HFFc6 (cell line): ENCODE measurements at regions not wholly inside any gene's neighbourhood (a gene's known extent, or its start where the extent isn't known, plus 50 kb on each side); places are given as distances from the start of the nearest gene placed in this dataset.

Experiments used
- DNase-seq: peaks from one replicate; pipeline ENCODE4 v3.0.0-alpha.2; 2018
- H3K27ac Mint-ChIP-seq: 2 replicates; pipeline ENCODE4 v1.8.0; 2020; ENCODE audit warnings: mild to moderate bottlenecking, mixed read lengths
- H3K27me3 Mint-ChIP-seq: 2 replicates; pipeline ENCODE4 v1.8.0; 2021; ENCODE audit warnings: mild to moderate bottlenecking, moderate library complexity, mixed read lengths; ENCODE audit not compliant: insufficient read depth
- H3K36me3 Mint-ChIP-seq: 2 replicates; pipeline ENCODE4 v1.8.0; 2021; ENCODE audit warnings: low read depth, mixed read lengths
- H3K4me1 Mint-ChIP-seq: 2 replicates; pipeline ENCODE4 v1.8.0; 2020; ENCODE audit warnings: low read depth, mixed read lengths
- H3K4me3 Mint-ChIP-seq: 2 replicates; pipeline ENCODE4 v1.8.0; 2020; ENCODE audit warnings: mild to moderate bottlenecking, moderate library complexity, mixed read lengths
- H3K9me3 Mint-ChIP-seq: 2 replicates; pipeline ENCODE4 v1.8.0; 2020; ENCODE audit warnings: mild to moderate bottlenecking, mixed read lengths
- CTCF ChIP-seq: fragments of 200-600 bp; sonication (generic); IDR thresholded peaks from 2 replicates; pipeline ENCODE4 v1.5.0; 2021; ENCODE audit warnings: antibody characterized with exemption, mild to moderate bottlenecking

DNA sequence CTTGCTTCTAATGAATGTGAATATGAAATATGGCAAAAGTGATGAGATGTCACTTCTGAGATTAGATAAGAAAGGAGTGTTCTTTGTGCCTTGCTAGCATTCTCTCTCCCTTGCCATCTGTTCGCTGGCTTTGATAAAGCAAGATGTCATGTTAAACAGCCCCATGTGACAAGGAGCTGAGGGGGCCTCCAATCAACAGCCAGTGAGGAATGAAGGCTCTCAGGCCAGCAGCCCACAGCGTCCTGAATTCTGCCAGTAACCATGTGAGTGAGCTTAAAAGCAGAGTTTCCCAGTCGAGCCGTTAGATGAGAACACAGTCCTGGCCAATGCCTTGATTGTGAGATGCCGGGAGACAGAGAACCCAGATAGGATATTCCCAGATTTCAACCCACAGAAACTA lies 198.8 kb downstream of the IRS1 start:
- Mint-ChIP-seq H3K36me3 (no peaks in the 10 kb centered on the region), H3K4me3 (no peak overlapping the region), H3K9me3 (no peaks in the 10 kb centered on the region), H3K27me3 (no peaks in the 10 kb centered on the region; the same call in 1 of the 2 replicates), H3K4me1 (peaks cover 30% of the 10 kb centered on the region), H3K27ac (no peak overlapping the region)
- no peak for DNase-seq
- no peak for TF ChIP-seq CTCF

DNA sequence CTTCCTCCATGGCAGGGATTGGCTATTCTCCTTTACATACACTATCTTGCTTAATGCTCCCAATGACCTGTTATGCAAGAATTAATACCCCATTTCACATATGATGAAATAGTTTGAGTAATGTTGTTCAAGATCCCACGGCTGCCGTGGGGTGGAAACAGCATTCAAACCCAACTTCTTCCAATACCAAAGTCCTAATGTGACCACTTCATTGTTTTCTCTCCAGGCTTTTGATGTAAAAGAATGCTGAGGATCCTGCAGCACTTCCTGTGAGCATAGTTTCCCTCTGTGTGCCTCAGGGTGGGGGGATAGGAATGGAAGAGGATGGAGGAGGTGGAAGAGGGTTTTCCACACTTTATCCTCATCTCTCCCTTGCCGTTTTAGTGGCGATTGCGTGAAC lies 199.4 kb downstream of the IRS1 start:
- peaks cover 1% of the 10 kb centered on the region; the same call in 1 of the 2 replicates for H3K36me3 Mint-ChIP-seq
- no peak for DNase-seq

DNA sequence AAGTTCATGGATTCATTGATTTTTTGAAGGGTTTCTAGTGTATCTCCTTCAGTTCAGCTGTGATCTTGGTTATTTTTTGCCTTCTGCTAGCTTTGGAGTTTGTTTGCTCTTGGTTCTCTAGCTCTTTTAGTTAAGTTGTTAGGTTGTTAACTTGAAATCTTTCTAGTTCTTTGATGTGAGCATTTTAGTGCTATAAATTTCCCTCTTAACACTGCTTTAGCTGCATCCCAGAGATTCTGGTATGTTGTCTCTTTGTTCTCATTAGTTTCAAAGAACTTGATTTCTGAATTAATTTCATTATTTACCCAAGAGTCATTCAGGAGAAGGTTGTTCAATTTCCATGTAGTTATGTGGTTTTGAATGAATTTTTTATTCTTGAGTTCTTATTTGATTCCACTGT lies 210.6 kb downstream of the IRS1 start:
- TF ChIP-seq CTCF, result no peak
- DNase-seq, result no peak
- Mint-ChIP-seq H3K36me3 (peaks cover 5% of the 10 kb centered on the region; the same call in 1 of the 2 replicates), H3K4me3 (no peak overlapping the region), H3K9me3 (no peaks in the 10 kb centered on the region), H3K27ac (no peak overlapping the region), H3K4me1 (peaks cover 20% of the 10 kb centered on the region), H3K27me3 (no peaks in the 10 kb centered on the region)

More for the DNA sequence above, 199.4 kb downstream of the IRS1 start:
- H3K27me3 Mint-ChIP-seq, result no peaks in the 10 kb centered on the region; the same call in 1 of the 2 replicates
- H3K9me3 Mint-ChIP-seq, result no peaks in the 10 kb centered on the region
- no peak overlapping the region for H3K4me3 Mint-ChIP-seq
- peaks cover 30% of the 10 kb centered on the region for H3K4me1 Mint-ChIP-seq
- H3K27ac Mint-ChIP-seq, result no peak overlapping the region
- TF ChIP-seq CTCF, result no peak

GRCh38 chr2:226585130-226585561 lies 214.5 kb downstream of the IRS1 start:
- H3K36me3 Mint-ChIP-seq, result peaks cover 19% of the 10 kb centered on the region
- peaks cover 7% of the 10 kb centered on the region for H3K9me3 Mint-ChIP-seq
- TF ChIP-seq CTCF, result no peak
- no peak for DNase-seq
- H3K4me3 Mint-ChIP-seq, result no peak overlapping the region
- no peaks in the 10 kb centered on the region for H3K27me3 Mint-ChIP-seq
- no peak overlapping the region; the same call in 1 of the 2 replicates for H3K27ac Mint-ChIP-seq
- peaks cover 59% of the 10 kb centered on the region for H3K4me1 Mint-ChIP-seq

GRCh38 chr2:226584518-226585055 lies 215.0 kb downstream of the IRS1 start:
- peaks cover 9% of the 10 kb centered on the region for H3K9me3 Mint-ChIP-seq
- no peaks in the 10 kb centered on the region for H3K27me3 Mint-ChIP-seq
- DNase-seq, result no peak
- peak overlapping the region; percentile 70 for H3K27ac Mint-ChIP-seq
- H3K4me1 Mint-ChIP-seq, result peaks cover 65% of the 10 kb centered on the region
- H3K4me3 Mint-ChIP-seq, result no peak overlapping the region
- no peak for TF ChIP-seq CTCF
- H3K36me3 Mint-ChIP-seq, result peaks cover 22% of the 10 kb centered on the region

GRCh38 chr2:226583715-226584114 lies 215.9 kb downstream of the IRS1 start:
- H3K4me3 Mint-ChIP-seq, result peak overlapping the region; percentile 10
- TF ChIP-seq CTCF, result no peak
- peak; percentile 82 for DNase-seq
- peaks cover 74% of the 10 kb centered on the region for H3K4me1 Mint-ChIP-seq
- peaks cover 25% of the 10 kb centered on the region for H3K36me3 Mint-ChIP-seq
- peak overlapping the region; percentile 70 for H3K27ac Mint-ChIP-seq
- H3K27me3 Mint-ChIP-seq, result no peaks in the 10 kb centered on the region
- peaks cover 15% of the 10 kb centered on the region for H3K9me3 Mint-ChIP-seq
